IMR-90 (cell line): ENCODE measurements at regions not wholly inside any gene's neighbourhood (a gene's known extent, or its start where the extent isn't known, plus 50 kb on each side); places are given as distances from the start of the nearest gene placed in this dataset.

Source experiments
- ATAC-seq: fragments of 200-7000 bp; cut with Tn5 transposase; 2 replicates; pipeline ENCODE4 v1.9.1; 2020; ENCODE audit warnings: low read depth, mild to moderate bottlenecking, moderate library complexity
- BruUV-seq: library from RNA; stranded (reverse); fragments of 400-500 nt; replicated peaks from 2 replicates; lab custom pipeline; 2021; lab: Mats Ljungman, UMichigan
- CTCF ChIA-PET: fragments of 300-600 bp; formaldehyde crosslinking; extraction: SDS; loops from one replicate; lab custom pipeline; 2021; ENCODE audit warnings: antibody characterized with exemption; lab: Yijun Ruan, JAX
- POLR2A ChIA-PET: fragments of 300-600 bp; sonication (Branson Sonifier 250); formaldehyde crosslinking; loops from one replicate; lab custom pipeline; 2022; ENCODE audit warnings: antibody characterized with exemption; ENCODE audit not compliant: unreplicated experiment; lab: Charles Lee
- DNase-seq: peaks from one replicate; pipeline ENCODE4 v3.0.0; 2013
- H2AFZ ChIP-seq: replicated peaks from 2 replicates; pipeline ENCODE3; 2013; ENCODE audit warnings: low read length, mild to moderate bottlenecking; ENCODE audit not compliant: poor library complexity
- H2AK5ac ChIP-seq: 2 replicates; pipeline ENCODE4 v1.6.1; 2013; ENCODE audit warnings: low read depth, low read length, inconsistent platforms
- H2AK9ac ChIP-seq: replicated peaks from 2 replicates; pipeline ENCODE3; 2013; ENCODE audit warnings: mild to moderate bottlenecking, low read depth, low read length, moderate library complexity; ENCODE audit not compliant: poor library complexity
- H2BK120ac ChIP-seq: 2 replicates; pipeline ENCODE4 v1.6.1; 2013; ENCODE audit warnings: low read depth, low read length, inconsistent platforms
- H2BK15ac ChIP-seq: 3 replicates; pipeline ENCODE4 v1.6.1; 2013; ENCODE audit warnings: low read depth, low read length, inconsistent platforms
- H2BK20ac ChIP-seq: 2 replicates; pipeline ENCODE4 v1.6.1; 2013; ENCODE audit warnings: low read depth, mild to moderate bottlenecking, inconsistent platforms, low read length, moderate library complexity
- H2BK5ac ChIP-seq: 2 replicates; pipeline ENCODE4 v1.6.1; 2013; ENCODE audit warnings: mild to moderate bottlenecking, low read depth, low read length, inconsistent platforms; ENCODE audit not compliant: poor library complexity, severe bottlenecking
- H3K14ac ChIP-seq: replicated peaks from 2 replicates; pipeline ENCODE4 v1.6.1; 2013; ENCODE audit warnings: low read depth, low read length, inconsistent platforms
- H3K18ac ChIP-seq: 2 replicates; pipeline ENCODE4 v1.6.1; 2013; ENCODE audit warnings: low read depth, low read length, control low read depth
- H3K23ac ChIP-seq: 2 replicates; pipeline ENCODE4 v1.6.1; 2013; ENCODE audit warnings: low read depth, low read length, inconsistent platforms
- H3K27ac ChIP-seq: 2 replicates; pipeline ENCODE4 v1.5.1; 2013; ENCODE audit warnings: mild to moderate bottlenecking, control low read depth, low read length; ENCODE audit not compliant: insufficient read depth
- H3K27me3 ChIP-seq: 2 replicates; pipeline ENCODE4 v1.6.1; 2013; ENCODE audit warnings: low read length; ENCODE audit not compliant: control insufficient read depth, insufficient read depth
- H3K36me3 ChIP-seq: 2 replicates; pipeline ENCODE4 v1.6.1; 2013; ENCODE audit warnings: low read length, mixed read lengths; ENCODE audit not compliant: control insufficient read depth, insufficient read depth
- H3K4ac ChIP-seq: 2 replicates; pipeline ENCODE4 v1.6.1; 2013; ENCODE audit warnings: low read depth, low read length, inconsistent platforms
- H3K4me1 ChIP-seq: 2 replicates; pipeline ENCODE4 v1.6.1; 2013; ENCODE audit warnings: low read length, mixed read lengths; ENCODE audit not compliant: control insufficient read depth, insufficient read depth
- H3K4me2 ChIP-seq: 2 replicates; pipeline ENCODE4 v1.6.1; 2013; ENCODE audit warnings: low read depth, mild to moderate bottlenecking, control low read depth, low read length, moderate library complexity
- H3K4me3 ChIP-seq: 2 replicates; pipeline ENCODE4 v1.5.1; 2013; ENCODE audit warnings: low read depth, mild to moderate bottlenecking, control low read depth, low read length, moderate library complexity; ENCODE audit not compliant: insufficient read depth
- H3K56ac ChIP-seq: 2 replicates; pipeline ENCODE4 v1.6.1; 2013; ENCODE audit warnings: low read length, inconsistent platforms; ENCODE audit not compliant: insufficient read depth; ENCODE audit errors: extremely low read depth
- H3K79me1 ChIP-seq, 2 experiments: 2 replicates each; pipeline ENCODE4 v1.6.1; 2013; ENCODE audit warnings: low read length in 2 of 2, inconsistent platforms in 1 of 2, low read depth in 1 of 2
- H3K9ac ChIP-seq: 2 replicates; pipeline ENCODE4 v1.6.1; 2013; ENCODE audit warnings: low read depth, low read length, control low read depth
- H3K9me1 ChIP-seq: 2 replicates; pipeline ENCODE4 v1.6.1; 2013; ENCODE audit warnings: low read length, inconsistent platforms; ENCODE audit not compliant: insufficient read depth
- H3K9me3 ChIP-seq: 2 replicates; pipeline ENCODE4 v1.6.1; 2013; ENCODE audit warnings: low read length; ENCODE audit not compliant: control insufficient read depth, insufficient read depth
- H4K20me1 ChIP-seq: 2 replicates; pipeline ENCODE4 v1.6.1; 2013; ENCODE audit warnings: low read length, inconsistent platforms; ENCODE audit not compliant: insufficient read depth
- H4K5ac ChIP-seq: 2 replicates; pipeline ENCODE4 v1.6.1; 2013; ENCODE audit warnings: mild to moderate bottlenecking, low read depth, low read length, control low read depth
- H4K8ac ChIP-seq, 2 experiments: 2 replicates each; pipeline ENCODE4 v1.6.1; 2013; ENCODE audit warnings: low read depth in 2 of 2, low read length in 2 of 2, control low read depth in 1 of 2, inconsistent platforms in 1 of 2
- H4K91ac ChIP-seq: 2 replicates; pipeline ENCODE4 v1.6.1; 2013; ENCODE audit warnings: low read depth, low read length, inconsistent platforms; ENCODE audit not compliant: insufficient read depth
- BHLHE40 ChIP-seq: fragments of 150-350 bp; IDR thresholded peaks from 2 replicates; pipeline ENCODE4 v1.6.1; 2016; ENCODE audit warnings: mild to moderate bottlenecking, low read depth, low read length
- CEBPB ChIP-seq: IDR thresholded peaks from 2 replicates; pipeline ENCODE4 v1.6.1; 2012; ENCODE audit warnings: low read depth, low read length, improper control_type of control experiment
- CHD1 ChIP-seq: IDR thresholded peaks from 2 replicates; pipeline ENCODE4 v1.6.1; 2012; ENCODE audit warnings: low read depth, low read length, improper control_type of control experiment
- FOS ChIP-seq: fragments of 150-350 bp; IDR thresholded peaks from 2 replicates; pipeline ENCODE4 v1.6.1; 2016; ENCODE audit warnings: low read depth, low read length
- MAFK ChIP-seq: IDR thresholded peaks from 2 replicates; pipeline ENCODE4 v1.6.1; 2012; ENCODE audit warnings: low read depth, low read length, improper control_type of control experiment
- MAZ ChIP-seq: IDR thresholded peaks from 2 replicates; pipeline ENCODE4 v1.6.1; 2012; ENCODE audit warnings: low read depth, mild to moderate bottlenecking, low read length, improper control_type of control experiment, moderate library complexity, borderline replicate concordance
- MXI1 ChIP-seq: IDR thresholded peaks from 2 replicates; pipeline ENCODE4 v1.6.1; 2012; ENCODE audit warnings: low read depth, mild to moderate bottlenecking, low read length, moderate library complexity, borderline replicate concordance
- NFE2L2 ChIP-seq: fragments of 150-350 bp; IDR thresholded peaks from 2 replicates; pipeline ENCODE4 v1.6.1; 2016; ENCODE audit warnings: low read depth, mild to moderate bottlenecking, low read length
- POLR2A ChIP-seq: IDR thresholded peaks from 2 replicates; pipeline ENCODE4 v1.6.1; 2012; ENCODE audit warnings: mild to moderate bottlenecking, low read depth, low read length
- RAD21 ChIP-seq: IDR thresholded peaks from 2 replicates; pipeline ENCODE4 v1.6.1; 2012; ENCODE audit warnings: low read length, improper control_type of control experiment
- RCOR1 ChIP-seq: IDR thresholded peaks from 2 replicates; pipeline ENCODE4 v1.6.1; 2012; ENCODE audit warnings: mild to moderate bottlenecking, low read length, improper control_type of control experiment; ENCODE audit not compliant: insufficient replicate concordance
- RFX5 ChIP-seq: IDR thresholded peaks from 2 replicates; pipeline ENCODE4 v1.8.0; 2012; ENCODE audit warnings: low read depth, mild to moderate bottlenecking, low read length, moderate library complexity
- SMC3 ChIP-seq: fragments of 150-350 bp; IDR thresholded peaks from 2 replicates; pipeline ENCODE4 v1.6.1; 2016; ENCODE audit warnings: low read depth, mild to moderate bottlenecking, antibody characterized with exemption, low read length, moderate library complexity
- WGBS, 2 experiments: methylation state at CpG; one replicate each; pipeline versions ENCODE4 v1.1.5 to v1.1.7; 2013; ENCODE audit warnings: missing lambda C conversion rate in 2 of 2; ENCODE audit not compliant: insufficient read length in 1 of 2; ENCODE audit errors: extremely low coverage in 2 of 2; 5-methylcytosine and 5-hydroxymethylcytosine counted together
- dilution Hi-C: fragments of 300-500 bp; cut with HindIII; formaldehyde crosslinking; loops from one replicate; pipeline ENCODE4 v1.14.3; 2018; ENCODE audit warnings: low sequenced_read_pairs; ENCODE audit not compliant: unreplicated experiment
- in situ Hi-C: fragments of 300-500 bp; cut with MboI; formaldehyde crosslinking; loops from 3 replicates; pipeline ENCODE4 v1.14.3; 2019; ENCODE audit warnings: low sequenced_read_pairs, inconsistent platforms, mixed read lengths
- intact Hi-C: fragments of 100-400 bp; cut with micrococcal nuclease; formaldehyde crosslinking; loops from 2 replicates; pipeline ENCODE4 v1.10.0; 2022
- TF ChIP-seq, protein P1 (sequence below): fragments of 150-350 bp; IDR thresholded peaks from 2 replicates; pipeline ENCODE4 v1.6.1; 2017; ENCODE audit warnings: mild to moderate bottlenecking, antibody characterized with exemption, low read length, low read depth
- TF ChIP-seq, protein P2 (sequence below): conservative IDR thresholded peaks from 2 replicates; pipeline ENCODE4 v1.5.1; 2012; ENCODE audit warnings: mild to moderate bottlenecking, low read depth, low read length, improper control_type of control experiment
- TF ChIP-seq, protein P3 (sequence below): fragments of 150-350 bp; IDR thresholded peaks from 2 replicates; pipeline ENCODE4 v1.6.1; 2016; ENCODE audit warnings: low read depth, mild to moderate bottlenecking, low read length, moderate library complexity, borderline replicate concordance

DNA sequence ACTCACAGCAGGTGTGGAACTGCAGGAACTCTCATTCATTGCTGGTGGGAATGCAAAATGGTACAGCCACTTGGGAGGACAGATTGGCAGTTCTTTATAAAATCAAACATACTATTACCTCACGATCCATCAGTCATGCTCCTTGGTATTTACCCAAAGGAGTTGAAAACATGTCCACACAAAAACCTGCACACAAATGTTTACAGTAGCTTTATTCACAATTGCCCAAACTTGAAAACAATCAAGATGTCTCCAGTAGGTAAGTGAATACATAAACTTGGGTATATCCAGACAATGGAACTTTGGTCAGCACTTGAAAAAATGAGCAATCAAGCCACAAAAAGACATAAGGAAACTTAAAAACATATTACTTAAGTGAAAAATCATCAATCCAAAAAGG, 215.5 kb downstream of the IRX1 start:
- TF ChIP-seq CEBPB (no peak), RAD21 (no peak), MXI1 (no peak), POLR2A (no peak), MAZ (no peak), FOS (no peak), CHD1 (no peak), NFE2L2 (no peak), RCOR1 (no peak), MAFK (no peak), RFX5 (no peak), SMC3 (no peak), BHLHE40 (no peak)
- TF ChIP-seq, protein P1, sequence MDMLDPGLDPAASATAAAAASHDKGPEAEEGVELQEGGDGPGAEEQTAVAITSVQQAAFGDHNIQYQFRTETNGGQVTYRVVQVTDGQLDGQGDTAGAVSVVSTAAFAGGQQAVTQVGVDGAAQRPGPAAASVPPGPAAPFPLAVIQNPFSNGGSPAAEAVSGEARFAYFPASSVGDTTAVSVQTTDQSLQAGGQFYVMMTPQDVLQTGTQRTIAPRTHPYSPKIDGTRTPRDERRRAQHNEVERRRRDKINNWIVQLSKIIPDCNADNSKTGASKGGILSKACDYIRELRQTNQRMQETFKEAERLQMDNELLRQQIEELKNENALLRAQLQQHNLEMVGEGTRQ: no peak
- TF ChIP-seq, protein P2, sequence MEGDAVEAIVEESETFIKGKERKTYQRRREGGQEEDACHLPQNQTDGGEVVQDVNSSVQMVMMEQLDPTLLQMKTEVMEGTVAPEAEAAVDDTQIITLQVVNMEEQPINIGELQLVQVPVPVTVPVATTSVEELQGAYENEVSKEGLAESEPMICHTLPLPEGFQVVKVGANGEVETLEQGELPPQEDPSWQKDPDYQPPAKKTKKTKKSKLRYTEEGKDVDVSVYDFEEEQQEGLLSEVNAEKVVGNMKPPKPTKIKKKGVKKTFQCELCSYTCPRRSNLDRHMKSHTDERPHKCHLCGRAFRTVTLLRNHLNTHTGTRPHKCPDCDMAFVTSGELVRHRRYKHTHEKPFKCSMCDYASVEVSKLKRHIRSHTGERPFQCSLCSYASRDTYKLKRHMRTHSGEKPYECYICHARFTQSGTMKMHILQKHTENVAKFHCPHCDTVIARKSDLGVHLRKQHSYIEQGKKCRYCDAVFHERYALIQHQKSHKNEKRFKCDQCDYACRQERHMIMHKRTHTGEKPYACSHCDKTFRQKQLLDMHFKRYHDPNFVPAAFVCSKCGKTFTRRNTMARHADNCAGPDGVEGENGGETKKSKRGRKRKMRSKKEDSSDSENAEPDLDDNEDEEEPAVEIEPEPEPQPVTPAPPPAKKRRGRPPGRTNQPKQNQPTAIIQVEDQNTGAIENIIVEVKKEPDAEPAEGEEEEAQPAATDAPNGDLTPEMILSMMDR: no peak
- TF ChIP-seq, protein P3, sequence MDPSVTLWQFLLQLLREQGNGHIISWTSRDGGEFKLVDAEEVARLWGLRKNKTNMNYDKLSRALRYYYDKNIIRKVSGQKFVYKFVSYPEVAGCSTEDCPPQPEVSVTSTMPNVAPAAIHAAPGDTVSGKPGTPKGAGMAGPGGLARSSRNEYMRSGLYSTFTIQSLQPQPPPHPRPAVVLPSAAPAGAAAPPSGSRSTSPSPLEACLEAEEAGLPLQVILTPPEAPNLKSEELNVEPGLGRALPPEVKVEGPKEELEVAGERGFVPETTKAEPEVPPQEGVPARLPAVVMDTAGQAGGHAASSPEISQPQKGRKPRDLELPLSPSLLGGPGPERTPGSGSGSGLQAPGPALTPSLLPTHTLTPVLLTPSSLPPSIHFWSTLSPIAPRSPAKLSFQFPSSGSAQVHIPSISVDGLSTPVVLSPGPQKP: no peak
- Histone ChIP-seq H2BK15ac (no peak overlapping the region), H2AK5ac (no peak overlapping the region), H3K27me3 (no peaks in the 10 kb centered on the region), H3K4me3 (no peak overlapping the region), H2AK9ac (no peak overlapping the region), H3K23ac (no peak overlapping the region), H3K9me3 (peaks cover 12% of the 10 kb centered on the region), H3K4me2 (no peak overlapping the region), H3K9me1 (no peaks in the 10 kb centered on the region), H3K14ac (no peak overlapping the region), H4K20me1 (no peaks in the 10 kb centered on the region), H3K4me1 (no peaks in the 10 kb centered on the region), H4K5ac (no peak overlapping the region), H2BK120ac (no peak overlapping the region), H4K91ac (no peak overlapping the region), H3K18ac (no peak overlapping the region), H2AFZ (no peak overlapping the region), H3K4ac (no peak overlapping the region), H3K56ac (no peak overlapping the region), H3K36me3 (no peaks in the 10 kb centered on the region), H3K9ac (no peak overlapping the region), H3K27ac (no peak overlapping the region), H2BK20ac (no peak overlapping the region), H3K79me1 (no peaks in the 10 kb centered on the region), H4K8ac (no peak overlapping the region), H2BK5ac (no peak overlapping the region)
- DNase-seq (no peak), ATAC-seq (no peak)
- WGBS, 2 experiments: no CpG with 5 or more reads among the region's 1 CpG
- intact Hi-C loops (no loop called here), dilution Hi-C loops (no loop called here), in situ Hi-C loops (no loop called here)
- ChIA-PET POLR2A (no interaction called here), CTCF (no interaction called here)
- no TSS peak for BruUV-seq
